CD4-positive, alpha-beta T cell treated with Interleukin-10 for 1 hour (primary cell): ENCODE measurements at regions not wholly inside any gene's neighbourhood (a gene's known extent, or its start where the extent isn't known, plus 50 kb on each side); places are given as distances from the start of the nearest gene placed in this dataset.

Experiments
- DNase-seq: peaks from one replicate; pipeline ENCODE4 v3.0.0-alpha.2; 2020

GRCh38 chr3:135806317-135806716, 159.2 kb upstream of the PPP2R3A start:
- no peak for DNase-seq

GRCh38 chr3:135807879-135808278, 157.6 kb upstream of the PPP2R3A start:
- no peak for DNase-seq

GRCh38 chr3:135809021-135809634, 156.4 kb upstream of the PPP2R3A start:
- DNase-seq: no peak

GRCh38 chr3:135811651-135812050, 153.9 kb upstream of the PPP2R3A start:
- DNase-seq: no peak

GRCh38 chr3:135812057-135812456, 153.5 kb upstream of the PPP2R3A start:
- DNase-seq: no peak

- no peak for DNase-seq
Observed at GRCh38 chr3:135834465-135834864, 131.1 kb upstream of the PPP2R3A start.

GRCh38 chr3:135837977-135838631, 127.4 kb upstream of the PPP2R3A start:
- no peak for DNase-seq

- DNase-seq: no peak
Observed at GRCh38 chr3:135840436-135840835, 125.1 kb upstream of the PPP2R3A start.

- DNase-seq: no peak
Observed at GRCh38 chr3:135844386-135844785, 121.1 kb upstream of the PPP2R3A start.

- DNase-seq: no peak
Observed at GRCh38 chr3:135848051-135848450, 117.5 kb upstream of the PPP2R3A start.

GRCh38 chr3:135849827-135850226, 115.7 kb upstream of the PPP2R3A start:
- no peak for DNase-seq

- DNase-seq: no peak
Observed at GRCh38 chr3:135851201-135852081, 114.1 kb upstream of the PPP2R3A start.

GRCh38 chr3:135853981-135854380, 111.5 kb upstream of the PPP2R3A start:
- DNase-seq: no peak

GRCh38 chr3:135860761-135861160, 104.8 kb upstream of the PPP2R3A start:
- DNase-seq: no peak

- no peak for DNase-seq
Observed at GRCh38 chr3:135862361-135862760, 103.2 kb upstream of the PPP2R3A start.

GRCh38 chr3:135864060-135864459, 101.5 kb upstream of the PPP2R3A start:
- DNase-seq: no peak

- no peak for DNase-seq
Observed at GRCh38 chr3:135865085-135865484, 100.4 kb upstream of the PPP2R3A start.

GRCh38 chr3:135865553-135865952, 100.0 kb upstream of the PPP2R3A start:
- DNase-seq: no peak

GRCh38 chr3:135867911-135868310, 97.6 kb upstream of the PPP2R3A start:
- DNase-seq: no peak

- no peak for DNase-seq
Observed at GRCh38 chr3:135868801-135869200, 96.7 kb upstream of the PPP2R3A start.

- no peak for DNase-seq
Observed at GRCh38 chr3:135869439-135870105, 96.0 kb upstream of the PPP2R3A start.

- DNase-seq: no peak
Observed at GRCh38 chr3:135871311-135871710, 94.2 kb upstream of the PPP2R3A start.

GRCh38 chr3:135874035-135874434, 91.5 kb upstream of the PPP2R3A start:
- DNase-seq: no peak
